HG03521 (cell line): ENCODE measurements at regions not wholly inside any gene's neighbourhood (a gene's known extent, or its start where the extent isn't known, plus 50 kb on each side); places are given as distances from the start of the nearest gene placed in this dataset.

Source experiments
- ATAC-seq: cut with Tn5 transposase; IDR thresholded peaks from one replicate; pipeline ENCODE4 v1.9.1; 2021; ENCODE audit warnings: mild to moderate bottlenecking, moderate library complexity; ENCODE audit not compliant: unreplicated experiment

DNA sequence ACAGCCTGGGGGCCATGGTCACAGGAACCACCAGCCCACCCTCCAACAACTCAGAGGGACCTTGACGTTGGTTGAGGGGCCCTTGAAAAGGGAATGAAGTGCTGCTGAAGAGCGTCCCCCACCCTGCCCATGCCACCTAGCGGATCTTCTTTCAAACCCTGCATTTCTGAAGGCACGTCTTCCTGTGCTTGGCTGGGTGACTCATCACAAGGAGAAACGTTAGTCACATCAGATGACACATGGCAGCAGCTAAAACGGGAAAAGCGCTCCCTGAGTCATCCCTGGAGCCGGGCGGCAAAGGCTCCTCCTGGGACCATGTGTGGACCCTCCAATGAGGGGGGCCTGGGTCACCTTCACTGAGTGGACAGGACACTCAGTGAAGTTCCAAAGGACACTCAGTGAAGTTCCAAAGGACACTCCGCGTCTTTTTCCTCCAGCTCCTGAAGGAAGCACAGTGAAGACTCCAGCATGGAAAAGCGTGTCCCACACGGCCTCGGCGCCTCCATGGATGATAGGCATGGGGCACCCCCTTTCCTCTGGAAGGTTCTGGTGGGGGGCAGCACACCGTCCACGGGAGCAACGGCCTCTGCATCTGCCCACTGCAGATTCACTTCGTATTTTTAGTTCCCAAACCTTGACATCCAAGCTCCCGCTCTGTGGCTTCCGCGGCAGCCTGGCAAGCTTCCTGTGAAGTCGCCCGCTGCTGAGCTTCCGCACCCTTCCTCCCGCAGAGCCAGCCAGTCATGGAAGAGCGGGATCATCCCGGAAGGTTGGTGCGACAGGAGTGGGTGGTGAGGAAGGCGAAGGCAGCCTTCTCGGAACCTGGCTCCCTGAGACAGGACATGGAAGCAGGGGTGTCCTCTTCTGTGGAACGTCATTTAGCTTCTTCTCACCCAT, 383.4 kb downstream of the VRK1 start:
- ATAC-seq = no peak

DNA sequence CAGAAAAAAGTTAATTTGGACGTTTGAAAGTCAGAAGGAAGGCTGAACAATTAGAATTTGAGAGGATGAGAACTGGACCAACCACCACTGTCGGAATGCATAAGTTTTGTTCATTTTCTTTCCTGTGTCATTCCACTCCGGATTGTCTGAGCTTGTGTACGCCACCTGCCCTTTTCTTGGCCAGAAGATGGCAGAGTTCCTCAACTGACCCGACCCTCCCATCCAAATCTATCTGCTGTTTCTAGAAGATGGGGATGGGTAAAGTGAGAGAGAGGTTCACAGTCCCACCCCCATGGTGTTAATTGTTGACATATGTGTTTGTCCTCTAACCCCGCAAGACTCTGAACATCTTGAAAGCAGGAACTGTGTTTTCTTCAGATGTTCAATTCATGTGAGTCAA, 388.0 kb downstream of the VRK1 start:
- no peak for ATAC-seq

DNA sequence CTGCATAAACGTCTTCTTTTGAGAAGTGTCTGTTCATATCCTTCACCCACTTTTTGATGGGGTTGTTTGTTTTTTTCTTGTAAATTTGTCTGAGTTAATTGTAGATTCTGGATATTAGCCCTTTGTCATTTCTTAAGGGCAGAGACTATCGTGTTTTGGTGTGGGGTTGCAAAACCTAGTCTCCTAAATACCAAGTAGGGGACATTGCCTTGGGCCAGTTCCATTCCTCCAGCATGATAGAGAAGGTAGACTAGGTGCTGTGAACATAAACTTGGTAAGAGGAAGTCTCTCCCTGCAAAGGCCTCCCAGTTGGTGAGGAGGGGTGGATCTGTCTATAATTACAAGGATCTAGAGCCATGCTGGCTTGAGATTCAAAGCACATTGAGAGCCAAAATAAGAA, 390.7 kb downstream of the VRK1 start:
- ATAC-seq = no peak

DNA sequence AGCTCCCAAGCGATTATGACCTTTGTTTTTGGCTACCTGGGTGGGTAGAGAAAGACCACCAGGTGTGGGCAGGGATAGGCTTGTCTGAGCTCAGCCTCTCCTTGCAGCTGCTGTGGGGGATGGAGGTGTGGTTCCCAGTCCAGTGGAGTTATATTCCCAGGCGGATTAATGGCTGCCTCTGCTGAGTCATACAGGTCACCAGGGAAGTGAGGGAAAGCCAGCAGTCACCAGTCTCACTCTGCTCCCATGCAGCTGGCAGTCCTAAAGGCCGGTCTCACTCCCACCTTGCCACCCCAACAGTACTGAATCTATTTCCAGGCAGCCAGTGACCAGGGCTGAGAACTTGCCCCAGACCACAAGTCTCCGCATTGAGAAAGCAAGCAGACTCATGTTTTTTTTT, 399.2 kb downstream of the VRK1 start:
- ATAC-seq = no peak

DNA sequence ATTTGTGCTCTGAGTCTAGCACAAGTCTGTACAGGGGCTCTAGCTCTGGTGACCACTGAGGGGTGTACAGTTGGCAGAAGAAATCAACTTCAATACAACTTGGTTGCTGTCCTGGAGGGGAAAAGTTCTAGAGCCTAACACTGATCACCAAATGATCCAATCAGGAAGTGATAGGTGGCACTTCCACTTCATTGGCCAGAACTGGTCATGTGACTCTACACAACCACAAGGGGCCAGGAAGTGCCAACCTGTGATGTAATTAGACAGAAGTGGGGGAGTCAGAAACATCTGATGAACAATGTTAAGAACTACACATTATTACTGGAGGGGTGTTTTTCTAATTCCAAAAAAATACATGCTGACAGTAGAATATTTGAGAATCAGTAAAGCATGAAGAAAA, 401.6 kb downstream of the VRK1 start:
- no peak for ATAC-seq

DNA sequence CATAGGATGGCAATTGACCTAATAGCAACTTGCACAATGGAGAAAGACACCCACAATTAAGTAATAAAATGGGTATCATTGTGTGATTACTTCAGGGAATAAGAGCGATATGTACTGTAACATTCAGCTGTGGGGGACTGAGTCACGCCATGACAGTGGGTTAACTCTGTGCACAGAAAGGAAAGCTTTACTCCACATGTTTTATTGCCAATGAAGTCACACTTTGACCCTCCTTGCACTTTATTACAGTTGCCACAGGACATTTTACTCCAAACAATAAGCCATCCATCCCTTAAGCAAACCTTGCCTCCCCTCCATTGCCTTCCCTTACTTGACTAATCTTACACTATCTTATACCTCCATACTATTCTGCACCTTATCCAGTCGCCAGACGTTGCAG, 403.1 kb downstream of the VRK1 start:
- no peak for ATAC-seq

DNA sequence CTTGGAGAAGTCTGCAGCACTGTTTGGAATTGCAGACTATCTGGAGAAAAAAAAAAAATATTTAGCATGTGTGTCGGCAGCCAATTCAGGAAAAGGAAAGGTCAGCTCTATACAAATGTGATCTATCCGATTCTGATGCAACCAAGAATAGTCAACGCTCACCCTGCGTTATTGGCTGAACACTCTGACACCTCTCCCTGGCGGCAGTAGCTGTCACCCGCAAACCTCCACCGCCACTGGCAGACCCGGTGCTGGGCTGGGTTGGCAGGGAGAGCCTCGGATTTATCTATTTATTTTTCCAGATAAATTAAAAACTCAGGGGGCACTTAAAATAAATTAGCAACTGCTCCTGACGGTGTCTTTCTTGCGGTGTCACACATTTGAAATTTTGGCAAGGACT, 409.7 kb downstream of the VRK1 start:
- ATAC-seq = no peak

DNA sequence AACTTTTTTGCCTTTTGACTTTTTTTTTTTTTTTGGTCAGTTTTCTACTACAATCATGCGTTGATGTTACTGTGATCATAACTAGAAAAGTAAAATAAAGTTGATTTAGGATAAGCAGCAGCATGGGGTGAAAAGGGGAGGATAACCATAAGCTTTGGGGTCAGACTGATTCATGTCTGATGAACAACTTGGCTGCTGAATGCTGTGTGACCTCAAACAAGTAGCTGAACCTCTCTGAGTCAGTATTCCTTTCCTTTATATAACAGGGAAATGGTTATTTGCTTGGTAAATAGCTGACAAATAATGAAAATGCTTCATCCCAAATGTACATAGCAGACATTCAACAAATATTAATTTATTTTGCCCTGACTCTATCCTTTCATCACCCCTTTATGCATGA, 413.0 kb downstream of the VRK1 start:
- no peak for ATAC-seq

DNA sequence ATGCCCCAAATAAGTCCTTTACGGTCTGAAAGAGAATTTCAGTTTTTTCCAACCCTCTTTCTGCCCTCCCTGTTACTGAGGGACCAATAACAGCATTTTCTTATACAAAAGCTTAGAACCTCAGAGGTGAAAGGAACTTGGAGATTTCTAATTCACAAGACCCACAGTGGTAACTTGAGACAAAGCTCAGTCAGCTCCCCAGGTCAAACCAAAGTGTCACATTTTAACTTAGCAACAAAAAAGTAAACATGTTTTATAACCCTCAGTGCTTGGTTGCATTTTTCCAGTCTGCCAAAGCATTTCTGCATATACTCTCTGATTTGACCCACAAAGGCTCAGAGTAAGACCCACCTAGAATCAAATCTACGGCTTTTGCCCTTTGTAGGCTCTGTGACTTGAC, 415.2 kb downstream of the VRK1 start:
- no peak for ATAC-seq

DNA sequence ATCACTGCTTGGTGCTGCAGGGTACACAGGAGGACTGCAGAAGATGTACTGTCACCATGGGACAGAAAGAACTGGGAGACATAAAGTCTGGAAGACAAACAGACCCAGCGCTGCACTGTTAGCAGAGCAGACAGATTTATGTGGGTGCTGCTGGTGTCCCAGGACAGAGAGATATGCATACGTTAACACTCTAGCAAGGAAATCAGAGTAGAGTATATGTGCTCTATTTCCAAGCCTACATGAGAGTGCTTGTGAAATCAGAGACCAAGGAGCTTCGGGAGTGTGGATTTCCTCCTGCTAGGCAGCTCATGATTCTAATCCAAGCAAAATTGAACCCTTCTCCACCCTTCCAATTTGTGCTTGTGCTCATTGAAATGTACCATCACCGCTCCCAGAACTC, 416.5 kb downstream of the VRK1 start:
- no peak for ATAC-seq

DNA sequence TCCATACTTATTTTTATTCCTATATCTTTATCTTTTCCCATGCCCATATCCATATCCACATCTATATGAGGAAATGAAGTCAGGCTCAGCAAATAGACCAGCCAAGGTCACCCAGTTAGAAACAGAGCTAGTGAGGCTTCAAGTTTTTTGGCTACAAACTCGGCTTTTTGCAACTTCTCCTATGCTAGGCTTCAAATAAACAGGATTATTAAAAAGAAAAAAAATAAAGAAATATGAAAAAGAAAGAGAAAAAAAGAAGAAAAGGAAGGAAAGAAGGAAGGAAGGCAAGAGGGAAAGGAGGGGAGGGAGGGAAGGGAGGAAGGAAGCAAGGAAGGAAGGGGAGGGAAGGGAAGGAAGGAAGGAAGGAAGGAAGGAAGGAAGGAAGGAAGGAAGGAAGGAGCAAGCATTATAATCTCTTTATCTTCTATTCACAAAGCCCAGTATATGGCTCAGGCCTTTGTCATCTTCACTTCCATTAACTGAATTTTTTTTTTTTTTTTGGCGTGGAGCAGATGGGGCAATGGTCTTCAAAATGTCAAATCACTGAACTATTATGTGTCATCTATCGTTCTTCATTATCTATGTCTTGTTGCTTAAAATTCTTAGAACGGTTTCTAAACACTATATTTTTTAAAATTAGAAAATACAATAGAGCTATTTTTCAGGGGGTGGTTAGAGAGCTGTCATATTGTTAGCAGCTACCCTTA, 418.2 kb downstream of the VRK1 start:
- ATAC-seq = no peak

DNA sequence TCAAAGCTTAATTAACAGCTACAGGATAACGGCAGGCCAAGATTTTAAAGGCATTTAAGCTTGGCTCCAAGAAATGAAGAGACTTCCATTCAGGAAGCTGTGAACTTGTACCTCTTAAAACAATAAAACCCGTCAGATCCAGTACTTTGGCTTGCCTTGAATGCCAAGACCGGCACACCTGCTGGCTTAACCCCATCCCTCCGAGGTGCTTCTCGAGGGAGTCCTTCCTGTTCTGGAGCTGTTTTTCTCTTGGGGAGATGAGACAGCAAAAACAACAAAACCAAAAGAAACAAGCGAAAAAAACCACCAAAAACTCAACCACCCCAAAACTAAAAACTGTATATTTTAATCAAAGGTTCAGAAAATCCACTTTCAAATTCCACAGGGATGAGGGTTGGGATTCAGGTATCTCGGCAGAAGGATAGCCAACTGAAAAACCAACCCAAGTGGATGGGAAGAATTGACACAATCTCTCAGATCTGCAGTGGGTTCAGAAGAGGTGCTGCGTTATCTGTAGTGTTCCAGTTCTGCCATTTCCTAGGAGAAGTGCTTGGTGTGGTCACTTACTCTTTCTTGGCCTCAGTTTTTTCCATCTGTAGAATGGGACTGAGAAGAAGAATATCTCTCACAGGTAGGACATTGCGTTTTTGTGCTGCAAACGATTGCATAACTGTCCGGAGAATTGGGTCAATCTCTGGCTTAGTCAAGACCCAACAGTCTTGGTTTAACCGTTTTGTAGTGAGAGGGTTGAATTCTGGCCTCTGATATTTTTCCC, 420.1 kb downstream of the VRK1 start:
- no peak for ATAC-seq

DNA sequence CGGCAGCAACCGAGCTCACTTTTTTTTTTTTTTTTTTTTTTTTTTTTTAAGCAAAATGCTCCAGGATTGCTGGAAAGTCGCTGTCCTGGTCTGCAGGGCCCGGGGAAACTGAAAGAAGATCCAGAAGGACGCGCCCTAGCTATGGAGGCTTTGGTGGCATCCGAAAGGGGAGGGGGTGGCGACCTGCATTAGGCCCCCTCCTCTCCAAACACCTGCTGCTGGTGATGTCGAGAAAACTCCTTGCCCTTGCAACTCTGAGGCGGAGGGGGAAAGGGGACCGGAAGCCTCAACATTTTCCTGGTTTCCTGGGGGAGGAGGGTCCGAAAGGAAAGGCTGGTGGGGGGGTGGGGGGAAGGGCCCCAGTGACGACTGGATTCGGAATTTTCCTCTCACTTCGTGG, 421.1 kb downstream of the VRK1 start:
- no peak for ATAC-seq

DNA sequence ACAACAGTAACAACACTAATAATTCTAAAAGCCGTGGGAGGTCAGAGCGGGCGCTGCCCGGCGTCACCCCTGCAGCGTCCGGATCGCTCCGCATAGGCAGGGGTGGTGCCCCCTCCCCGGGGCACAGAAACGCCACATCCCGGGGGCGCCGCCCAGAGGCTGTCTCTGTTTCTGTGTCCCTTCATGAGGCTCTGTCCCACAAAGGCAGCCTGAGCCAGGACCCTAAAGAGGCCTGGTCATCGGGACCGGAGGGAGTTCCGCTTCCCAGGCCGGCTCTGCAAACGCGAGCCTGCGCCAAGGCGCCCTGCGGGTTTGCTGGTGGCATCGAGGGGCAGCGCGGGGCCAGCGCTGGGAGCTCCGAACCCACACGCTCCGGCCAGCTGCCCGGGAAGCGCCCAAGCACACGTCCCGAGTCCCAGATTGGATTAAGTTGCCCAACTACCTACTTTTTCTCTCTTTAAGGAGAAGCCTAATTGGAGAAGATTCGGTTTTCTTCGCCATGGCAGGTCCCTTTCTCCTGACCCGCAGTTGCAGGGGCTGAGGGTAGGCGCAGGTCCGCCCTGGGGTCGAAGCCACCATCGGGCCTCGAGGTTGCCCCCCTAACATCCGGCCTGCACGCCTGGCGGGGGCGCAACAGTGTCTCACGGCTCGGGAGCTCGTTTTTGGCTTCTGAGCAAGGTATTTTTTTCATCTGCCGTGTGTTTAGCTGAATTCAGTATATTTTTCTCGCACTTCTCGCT, 421.7 kb downstream of the VRK1 start:
- no peak for ATAC-seq

DNA sequence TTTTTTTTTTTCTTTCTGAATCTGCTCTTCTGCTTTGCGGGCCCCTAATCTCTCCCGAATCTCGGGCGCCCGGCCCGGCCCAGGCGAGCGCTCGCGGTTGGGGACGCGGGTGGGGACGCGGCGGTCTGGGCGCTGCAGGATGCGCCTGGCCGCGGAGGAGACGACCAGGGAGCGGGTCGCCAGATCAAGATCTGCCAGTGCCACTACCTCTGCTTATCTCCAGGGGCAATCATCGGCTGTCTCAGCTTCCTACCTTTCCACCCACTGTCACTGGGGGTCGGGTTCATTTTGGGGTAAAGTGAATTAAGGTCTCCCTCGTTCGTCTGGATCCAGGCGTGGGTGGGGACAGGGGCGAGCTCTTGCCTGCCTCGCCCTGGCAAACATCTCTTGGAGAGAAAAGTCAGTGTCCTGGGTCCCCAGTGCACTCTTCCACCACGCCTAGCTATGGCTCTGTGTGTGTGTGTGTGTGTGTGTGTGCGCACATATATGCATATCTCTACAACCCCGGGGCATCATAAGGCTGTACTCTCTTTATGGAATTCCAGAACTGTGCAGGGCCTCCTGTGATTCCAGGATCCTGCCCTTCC, 422.3 kb downstream of the VRK1 start:
- no peak for ATAC-seq

DNA sequence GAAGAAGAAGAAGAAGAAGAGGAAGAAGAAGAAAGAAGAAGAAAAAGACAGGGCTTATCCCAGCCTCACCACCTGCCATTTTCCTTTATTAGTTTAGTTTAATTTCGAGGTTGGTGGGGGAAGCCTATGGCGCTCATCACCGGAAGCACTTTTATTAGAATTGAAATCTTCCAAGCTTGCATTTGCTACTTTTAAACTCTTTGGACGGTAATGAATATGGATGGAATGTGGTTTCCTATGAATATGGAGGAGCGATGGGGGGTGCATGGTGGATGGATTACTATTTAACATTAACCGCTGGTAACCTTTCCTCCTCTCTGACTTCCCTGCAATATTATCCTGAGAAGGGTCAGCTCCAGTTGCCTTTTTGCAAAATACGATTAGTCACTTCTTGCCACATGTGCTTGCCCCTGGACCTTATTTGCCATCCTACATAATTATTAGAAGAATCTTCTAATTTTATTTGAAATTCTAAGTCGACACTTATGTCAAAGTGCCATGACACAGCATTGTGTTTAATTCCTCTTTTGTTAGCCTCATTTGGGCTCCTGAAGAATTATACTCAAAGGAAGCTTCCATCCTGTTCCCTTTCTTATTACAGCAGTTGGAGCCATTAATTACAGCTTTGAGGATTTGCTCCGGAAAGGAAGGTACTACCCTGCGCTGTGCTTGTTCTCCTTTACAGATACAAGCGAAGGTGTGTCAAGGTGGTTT, 424.5 kb downstream of the VRK1 start:
- no peak for ATAC-seq

DNA sequence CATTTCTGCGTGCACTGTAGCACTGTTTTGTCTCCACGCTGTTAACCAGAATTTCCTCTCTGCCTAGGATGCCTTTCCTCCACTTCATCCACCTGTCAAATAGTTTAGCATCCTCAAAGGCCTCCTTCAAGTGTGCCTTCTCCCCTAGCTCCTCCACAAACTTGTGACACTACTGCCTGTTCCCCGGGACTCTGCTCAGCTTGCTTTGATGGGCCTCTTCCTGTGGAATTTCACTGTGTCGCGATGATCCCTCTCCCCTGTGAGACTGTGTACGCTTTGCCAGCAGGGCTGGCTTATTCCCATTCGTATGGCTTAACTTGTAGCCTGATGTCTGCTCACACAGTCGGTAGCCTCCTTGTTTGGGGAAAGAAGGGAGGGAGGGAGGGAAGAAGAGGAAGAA, 426.8 kb downstream of the VRK1 start:
- no peak for ATAC-seq

DNA sequence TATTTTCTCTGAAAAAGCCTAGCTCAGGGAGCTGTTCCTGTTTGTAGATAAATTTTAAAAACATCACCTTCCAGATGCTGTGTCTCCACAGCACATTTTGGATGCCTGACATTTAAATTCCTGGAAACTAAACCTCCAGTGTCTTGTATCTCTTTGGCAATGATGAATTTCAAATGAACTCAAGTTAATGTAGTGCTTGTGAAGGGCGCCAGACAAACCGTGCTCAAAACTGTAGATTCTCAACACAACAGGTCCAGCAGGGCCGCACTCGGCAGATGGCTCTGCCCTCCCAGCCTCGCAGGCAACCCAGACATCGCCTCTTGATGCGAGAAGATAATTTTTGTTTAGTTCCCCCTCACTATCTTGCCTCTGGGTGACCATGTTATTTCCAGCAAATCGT, 432.9 kb downstream of the VRK1 start:
- no peak for ATAC-seq

DNA sequence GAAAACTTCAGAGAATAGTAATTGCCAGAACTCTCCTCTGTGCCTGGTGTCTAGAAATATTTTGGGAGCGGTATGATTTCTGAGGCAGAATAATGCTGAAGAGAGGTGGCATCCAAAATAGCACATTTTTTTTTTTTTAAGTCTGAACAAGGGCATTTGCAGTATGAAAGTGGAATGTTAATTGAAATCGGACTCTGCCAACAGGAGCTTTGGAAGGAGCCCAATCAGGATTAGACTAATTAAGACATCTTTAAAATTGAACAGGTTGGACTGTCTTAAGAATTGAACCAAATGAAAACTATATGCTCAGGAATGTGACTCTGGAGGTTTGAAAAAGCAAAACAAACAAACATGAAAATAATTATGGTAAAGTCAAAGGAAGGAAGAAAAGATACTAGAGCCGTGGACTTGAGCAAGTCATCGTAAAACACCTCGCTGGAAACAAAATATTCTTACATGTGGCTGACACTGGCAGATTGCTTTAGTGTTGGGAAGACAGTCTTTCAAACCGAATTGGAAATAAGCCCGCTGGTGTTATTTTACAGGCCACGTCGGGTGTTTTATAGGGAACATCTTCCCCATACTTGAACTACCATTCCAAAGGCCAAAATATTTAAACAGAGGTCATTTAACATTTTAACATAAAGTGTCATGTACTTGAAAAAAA, 436.3 kb downstream of the VRK1 start:
- no peak for ATAC-seq
